HepG2 (cell line): ENCODE measurements at regions not wholly inside any gene's neighbourhood (a gene's known extent, or its start where the extent isn't known, plus 50 kb on each side); places are given as distances from the start of the nearest gene placed in this dataset.

Experiments
- ATAC-seq: fragments of 200-7000 bp; cut with Tn5 transposase; 3 replicates; pipeline ENCODE4 v1.9.1; 2020; ENCODE audit warnings: mild to moderate bottlenecking, moderate library complexity
- BruUV-seq: library from RNA; stranded (reverse); fragments of 400-500 nt; replicated peaks from 2 replicates; lab custom pipeline; 2021; lab: Mats Ljungman, UMichigan
- CTCF ChIA-PET: fragments of 300-600 bp; formaldehyde crosslinking; extraction: SDS; loops from one replicate; lab custom pipeline; 2021; ENCODE audit warnings: low total read pairs, inconsistent platforms, low intra/inter-chr PET ratio; lab: Yijun Ruan, JAX
- POLR2A ChIA-PET: fragments of 350-600 bp; sonication (Branson Sonifier 250); formaldehyde crosslinking; loops from one replicate; lab custom pipeline; 2020; ENCODE audit warnings: antibody characterized with exemption, inconsistent platforms; lab: Yijun Ruan, JAX
- DNase-seq: peaks from one replicate; pipeline ENCODE4 v3.0.0-alpha.2; 2015; ENCODE audit warnings: low spot score
- FAIRE-seq: peaks from 3 replicates; lab custom pipeline; 2011; peaks lifted over from hg19 to GRCh38; lab: Jason Lieb, UNC
- H2AFZ ChIP-seq: one replicate; pipeline ENCODE4 v1.6.1; 2011; ENCODE audit warnings: low read length, inconsistent platforms
- H3K27ac ChIP-seq: fragments of 300-600 bp; 3 replicates; pipeline ENCODE4 v1.8.0; 2011; ENCODE audit warnings: mixed run types, mild to moderate bottlenecking, mixed read lengths, low read length, inconsistent platforms; ENCODE audit not compliant: insufficient read depth; ENCODE audit errors: extremely low read length
- H3K27me3 ChIP-seq, 2 experiments: fragments of 200-600 bp in 1 of 2; 2 replicates in 1 of 2; 3 replicates in 1 of 2; pipeline versions ENCODE4 v1.6.0 to v1.8.0; 2011; ENCODE audit warnings: low read length in 2 of 2, mild to moderate bottlenecking in 2 of 2, moderate library complexity in 2 of 2, inconsistent platforms in 1 of 2; ENCODE audit not compliant: insufficient read depth in 2 of 2, control insufficient read depth in 1 of 2
- H3K36me3 ChIP-seq, 2 experiments: fragments of 200-600 bp in 1 of 2; replicated peaks in 1 of 2; 2 replicates in 1 of 2; 3 replicates in 1 of 2; pipeline versions ENCODE4 v1.5.1 to v1.8.0; 2011; ENCODE audit warnings: low read length in 2 of 2, inconsistent platforms in 1 of 2; ENCODE audit not compliant: insufficient read depth in 2 of 2, control insufficient read depth in 1 of 2
- H3K4me1 ChIP-seq: 2 replicates; pipeline ENCODE4 v1.5.1; 2012; ENCODE audit warnings: low read length, inconsistent platforms; ENCODE audit not compliant: insufficient read depth
- H3K4me2 ChIP-seq: 2 replicates; pipeline ENCODE4 v1.6.0; 2011; ENCODE audit warnings: low read depth, low read length, inconsistent platforms
- H3K4me3 ChIP-seq, 3 experiments: fragments of 200-600 bp in 1 of 3; sonication (generic), shearing (Covaris generic) in 1 of 3; replicated peaks in 1 of 3; 2 replicates each; pipeline ENCODE4 v1.5.1; 2011 to 2016; ENCODE audit warnings: low read length in 3 of 3, inconsistent platforms in 2 of 3, low read depth in 2 of 3, mild to moderate bottlenecking in 2 of 3, control low read depth in 1 of 3, mixed read lengths in 1 of 3; ENCODE audit not compliant: insufficient read depth in 1 of 3
- H3K79me2 ChIP-seq: one replicate; pipeline ENCODE4 v1.6.1; 2011; ENCODE audit warnings: low read length, inconsistent platforms; ENCODE audit not compliant: insufficient read depth
- H3K9ac ChIP-seq: 2 replicates; pipeline ENCODE4 v1.6.0; 2011; ENCODE audit warnings: mild to moderate bottlenecking, low read depth, low read length, inconsistent platforms; ENCODE audit not compliant: insufficient read depth
- H3K9me3 ChIP-seq: 2 replicates; pipeline ENCODE4 v1.5.1; 2012; ENCODE audit warnings: mild to moderate bottlenecking, low read length
- H4K20me1 ChIP-seq: 2 replicates; pipeline ENCODE4 v1.6.0; 2011; ENCODE audit warnings: inconsistent platforms, mild to moderate bottlenecking, low read length, moderate library complexity; ENCODE audit not compliant: insufficient read depth
- ADNP ChIP-seq: sonication (generic); formaldehyde crosslinking; IDR thresholded peaks from 2 replicates; pipeline ENCODE4 v1.4.0; 2020; ENCODE audit warnings: missing genetic modification reagents
- HMG20A ChIP-seq: IDR thresholded peaks from 2 replicates; pipeline ENCODE4 v1.6.1; 2016; ENCODE audit warnings: borderline replicate concordance
- HOXD1 ChIP-seq: sonication (generic); formaldehyde crosslinking; IDR thresholded peaks from 2 replicates; pipeline ENCODE4 v1.5.0; 2020; ENCODE audit warnings: missing genetic modification reagents
- KAT2B ChIP-seq: fragments of 150-350 bp; IDR thresholded peaks from 2 replicates; pipeline ENCODE4 v1.6.1; 2014; ENCODE audit warnings: low read depth, low read length, borderline replicate concordance
- KDM4B ChIP-seq: sonication (generic); formaldehyde crosslinking; IDR thresholded peaks from 2 replicates; pipeline ENCODE4 v1.4.0; 2020; ENCODE audit warnings: missing genetic modification reagents
- NFATC3 ChIP-seq: sonication (generic); formaldehyde crosslinking; IDR thresholded peaks from 2 replicates; pipeline ENCODE4 v1.5.1; 2020; ENCODE audit warnings: mild to moderate bottlenecking, missing genetic modification reagents
- NFRKB ChIP-seq: fragments of 450-650 bp; IDR thresholded peaks from 2 replicates; pipeline ENCODE4 v1.6.1; 2017
- ONECUT2 ChIP-seq: sonication (generic); formaldehyde crosslinking; IDR thresholded peaks from 2 replicates; pipeline ENCODE4 v1.4.0; 2020; ENCODE audit warnings: missing genetic modification reagents
- SALL2 ChIP-seq: sonication (generic); formaldehyde crosslinking; IDR thresholded peaks from 2 replicates; pipeline ENCODE4 v1.8.1; 2023; ENCODE audit warnings: mild to moderate bottlenecking, missing genetic modification reagents, inconsistent platforms
- SIN3A ChIP-seq: IDR thresholded peaks from 2 replicates; pipeline ENCODE4 v1.6.1; 2011; ENCODE audit warnings: low read depth, mild to moderate bottlenecking, control low read depth, low read length, borderline replicate concordance
- ZNF160 ChIP-seq: sonication (generic); formaldehyde crosslinking; IDR thresholded peaks from 2 replicates; pipeline ENCODE4 v1.8.0; 2022; ENCODE audit warnings: mild to moderate bottlenecking, inconsistent platforms, missing genetic modification reagents
- ZNF180 ChIP-seq: sonication (generic); formaldehyde crosslinking; IDR thresholded peaks from 2 replicates; pipeline ENCODE4 v1.4.0; 2020; ENCODE audit warnings: low read depth, missing genetic modification reagents, borderline replicate concordance
- ZNF343 ChIP-seq: sonication (generic); formaldehyde crosslinking; IDR thresholded peaks from 2 replicates; pipeline ENCODE4 v1.4.0; 2020; ENCODE audit warnings: mild to moderate bottlenecking, missing genetic modification reagents
- ZNF451 ChIP-seq: sonication (generic); formaldehyde crosslinking; IDR thresholded peaks from 2 replicates; pipeline ENCODE4 v1.5.0; 2020; ENCODE audit warnings: mild to moderate bottlenecking, missing genetic modification reagents
- ZNF678 ChIP-seq: sonication (generic); formaldehyde crosslinking; IDR thresholded peaks from 2 replicates; pipeline ENCODE4 v1.4.0; 2020; ENCODE audit warnings: mild to moderate bottlenecking, missing genetic modification reagents
- ZNF790 ChIP-seq: sonication (generic); formaldehyde crosslinking; IDR thresholded peaks from 2 replicates; pipeline ENCODE4 v1.8.0; 2022; ENCODE audit warnings: missing genetic modification reagents, mild to moderate bottlenecking, borderline replicate concordance
- WGBS: methylation state at CpG from one replicate; pipeline ENCODE4 v1.1.6; 2017; ENCODE audit warnings: low lambda C conversion rate; 5-methylcytosine and 5-hydroxymethylcytosine counted together
- in situ Hi-C: cut with HindIII; loops from 2 replicates; pipeline ENCODE4 v1.10.0; 2017; ENCODE audit warnings: low pct_unique_long_range_greater_than_20kb; ENCODE audit not compliant: extremely low pct_ligation_motif_present
- intact Hi-C: fragments of 100-400 bp; cut with micrococcal nuclease; formaldehyde crosslinking; loops from one replicate; pipeline ENCODE4 v1.10.0; 2022; ENCODE audit not compliant: unreplicated experiment

DNA sequence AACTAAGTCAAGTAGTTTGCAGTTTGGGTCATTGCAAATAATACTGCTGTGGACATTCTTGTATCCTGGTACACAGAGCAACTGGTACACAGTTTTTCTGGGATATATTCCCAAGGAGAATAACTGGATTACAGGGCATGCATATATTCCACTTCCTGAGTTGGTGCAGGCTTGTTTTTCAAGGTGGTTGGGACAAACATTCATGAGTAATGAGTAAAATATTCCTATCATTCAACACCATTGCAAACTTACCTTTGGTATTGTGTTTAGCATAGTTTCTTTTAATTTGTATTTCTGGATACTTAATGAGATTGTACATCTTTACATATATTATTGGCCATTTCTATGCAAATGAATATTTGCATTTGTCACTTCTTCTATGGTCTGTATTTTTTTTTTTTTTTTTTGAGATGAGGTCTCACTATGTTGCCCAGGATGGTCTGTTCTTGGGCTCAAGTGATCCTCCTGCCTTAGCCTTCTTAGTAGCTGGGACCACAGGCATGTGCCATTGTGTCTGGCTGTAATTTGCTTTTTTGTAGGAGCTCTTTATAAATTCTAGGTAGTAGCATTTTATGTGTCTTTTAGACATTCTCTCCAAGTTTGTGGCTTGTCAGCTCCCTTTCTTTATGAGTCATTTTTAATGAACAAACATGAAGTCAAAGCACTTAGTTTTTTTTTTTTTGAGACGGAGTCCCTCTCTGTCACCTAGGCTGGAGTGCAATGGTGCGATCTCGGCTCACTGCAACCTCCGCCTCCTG, 158.7 kb downstream of the SOX4 start:
- no peak overlapping the region for H3K9ac ChIP-seq
- intact Hi-C loops, result no loop called here
- no peak for DNase-seq
- H3K9me3 ChIP-seq, result no peaks in the 10 kb centered on the region
- in situ Hi-C loops, result no loop called here
- TF ChIP-seq ZNF451 (CRISPR knock-in tag) (no peak), ZNF678 (CRISPR knock-in tag) (no peak), NFATC3 (CRISPR knock-in tag) (no peak), ZNF790 (CRISPR knock-in tag) (no peak), ZNF180 (CRISPR knock-in tag) (no peak), KDM4B (CRISPR knock-in tag) (no peak), KAT2B (no peak), SIN3A (no peak), ADNP (no peak), ZNF343 (CRISPR knock-in tag) (no peak), ZNF160 (CRISPR knock-in tag) (no peak), ONECUT2 (CRISPR knock-in tag) (no peak), SALL2 (CRISPR knock-in tag) (no peak), NFRKB (no peak), HOXD1 (CRISPR knock-in tag) (no peak), HMG20A (no peak)
- no peak for FAIRE-seq
- no peak overlapping the region for H2AFZ ChIP-seq
- POLR2A ChIA-PET, result no interaction called here
- H3K27ac ChIP-seq, result no peak overlapping the region
- no peaks in the 10 kb centered on the region for H4K20me1 ChIP-seq
- no peaks in the 10 kb centered on the region for H3K79me2 ChIP-seq
- no peak for ATAC-seq
- BruUV-seq, result no TSS peak
- H3K4me2 ChIP-seq, result no peak overlapping the region
- H3K36me3 ChIP-seq, result no peaks in the 10 kb centered on the region
- WGBS, result 54% methylated on average over 4 of the region's 4 CpGs
- 0 out of 2 replicates have a peak, but pooled peaks cover 8% of the 10 kb centered on the region for H3K4me1 ChIP-seq
- H3K4me3 ChIP-seq, result no peak overlapping the region
- CTCF ChIA-PET, result no interaction called here
- no peaks in the 10 kb centered on the region for H3K27me3 ChIP-seq
